HepG2 (cell line): ENCODE measurements at regions not wholly inside any gene's neighbourhood (a gene's known extent, or its start where the extent isn't known, plus 50 kb on each side); places are given as distances from the start of the nearest gene placed in this dataset.
A peak's percentile ranks its signal among the peaks of the same experiment; 100 is the strongest.

Experiments
- CREM ChIP-seq, 2 experiments: sonication (generic) in 1 of 2; formaldehyde crosslinking in 1 of 2; IDR thresholded peaks; 2 replicates each; pipeline versions ENCODE4 v1.4.0 to v1.6.1; 2016 to 2020; ENCODE audit warnings: antibody characterized with exemption in 1 of 2, mild to moderate bottlenecking in 1 of 2, missing genetic modification reagents in 1 of 2
- HNF4G ChIP-seq, 2 experiments: sonication (generic) in 1 of 2; formaldehyde crosslinking in 1 of 2; IDR thresholded peaks; 2 replicates each; pipeline versions ENCODE4 v1.4.0 to v1.6.1; 2011 to 2020; ENCODE audit warnings: borderline replicate concordance in 2 of 2, low read depth in 2 of 2, mild to moderate bottlenecking in 2 of 2, low read length in 1 of 2, missing genetic modification reagents in 1 of 2, moderate library complexity in 1 of 2
- KDM6A ChIP-seq: IDR thresholded peaks from 2 replicates; pipeline ENCODE4 v1.6.1; 2016; ENCODE audit warnings: low read depth
- MED13 ChIP-seq: sonication (generic); formaldehyde crosslinking; IDR thresholded peaks from 2 replicates; pipeline ENCODE4 v1.5.0; 2020; ENCODE audit warnings: missing genetic modification reagents
- MEF2D ChIP-seq: sonication (generic); formaldehyde crosslinking; IDR thresholded peaks from 2 replicates; pipeline ENCODE4 v1.5.1; 2020; ENCODE audit warnings: mild to moderate bottlenecking, missing genetic modification reagents
- MIXL1 ChIP-seq: IDR thresholded peaks from 2 replicates; pipeline ENCODE4 v1.6.1; 2016
- MLLT10 ChIP-seq: sonication (generic); formaldehyde crosslinking; IDR thresholded peaks from 2 replicates; pipeline ENCODE4 v1.4.0; 2020; ENCODE audit warnings: missing genetic modification reagents
- SIX4 ChIP-seq: sonication (generic); formaldehyde crosslinking; IDR thresholded peaks from 2 replicates; pipeline ENCODE4 v1.4.0; 2020; ENCODE audit warnings: missing genetic modification reagents
- TFAP4 ChIP-seq: sonication (generic); IDR thresholded peaks from 2 replicates; pipeline ENCODE4 v1.6.1; 2016; ENCODE audit warnings: low read depth, borderline replicate concordance
- ZHX2 ChIP-seq, 2 experiments: sonication (generic) in 1 of 2; formaldehyde crosslinking in 1 of 2; IDR thresholded peaks; 2 replicates each; pipeline versions ENCODE4 v1.6.1 to v1.9.0; 2014 to 2022; ENCODE audit warnings: antibody characterized with exemption in 1 of 2, borderline replicate concordance in 1 of 2, inconsistent platforms in 1 of 2, low read depth in 1 of 2, missing genetic modification reagents in 1 of 2
- ZNF296 ChIP-seq: sonication (generic); formaldehyde crosslinking; conservative IDR thresholded peaks from 2 replicates; pipeline ENCODE4 v1.5.0; 2020; ENCODE audit warnings: mild to moderate bottlenecking, missing genetic modification reagents
- ZNF414 ChIP-seq: sonication (generic); formaldehyde crosslinking; IDR thresholded peaks from 2 replicates; pipeline ENCODE4 v1.5.0; 2020; ENCODE audit warnings: missing genetic modification reagents
- TF ChIP-seq, protein P1 (sequence below): sonication (generic); formaldehyde crosslinking; IDR thresholded peaks from 2 replicates; pipeline ENCODE4 v1.4.0; 2020; ENCODE audit warnings: mild to moderate bottlenecking, missing genetic modification reagents
- TF ChIP-seq, protein P2 (sequence below): sonication (generic); formaldehyde crosslinking; IDR thresholded peaks from 2 replicates; pipeline ENCODE4 v1.4.0; 2020; ENCODE audit warnings: missing genetic modification reagents
- TF ChIP-seq, protein P3 (sequence below): sonication (generic); formaldehyde crosslinking; IDR thresholded peaks from 2 replicates; pipeline ENCODE4 v1.5.1; 2020; ENCODE audit warnings: mild to moderate bottlenecking, missing genetic modification reagents

DNA sequence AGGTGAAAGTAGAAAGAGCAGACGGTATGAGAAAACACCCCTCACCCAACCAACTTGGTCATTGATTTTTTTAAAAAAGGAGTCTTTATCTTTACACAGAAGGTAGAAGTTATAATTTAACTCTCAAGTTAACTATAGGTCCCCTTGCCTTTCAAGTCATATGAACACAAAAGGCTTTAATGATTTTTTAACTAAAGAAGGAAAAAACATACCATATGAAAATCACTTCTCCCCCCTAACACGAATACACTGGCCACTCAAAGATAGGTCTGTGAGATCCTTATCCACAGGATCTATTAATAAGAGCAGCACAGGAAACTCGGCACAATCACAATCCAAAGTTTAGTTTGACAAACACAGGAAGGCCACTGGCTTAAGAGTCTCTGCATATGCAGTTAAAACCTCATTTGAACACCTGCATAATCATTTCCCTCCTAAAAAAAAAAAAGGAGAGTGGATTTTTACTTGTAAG, 138.0 kb downstream of the ENC1 start (continued):
- TF ChIP-seq ZHX2 (IDR thresholded peaks at IDR 0.05; ENCODE audit: low read depth) (no peak), ZHX2 (CRISPR knock-in tag; IDR thresholded peaks at IDR 0.05; ENCODE audit: borderline replicate concordance) (no peak; the same call in 1 of the 2 replicates), MLLT10 (no peak), MEF2D (CRISPR knock-in tag) (peak; percentile 85), HNF4G (IDR thresholded peaks at IDR 0.05; ENCODE audit: borderline replicate concordance, low read depth, low read length) (peak; percentile 25; the same call in 1 of the 2 replicates), HNF4G (CRISPR knock-in tag; IDR thresholded peaks at IDR 0.05; ENCODE audit: borderline replicate concordance, low read depth) (no peak), MED13 (CRISPR knock-in tag) (peak; percentile 61; the same call in 1 of the 2 replicates), KDM6A (CRISPR knock-in tag) (no peak), ZNF296 (no peak), MIXL1 (CRISPR knock-in tag) (peak; percentile 86), ZNF414 (CRISPR knock-in tag) (0 out of 2 replicates have a peak, but pooled peaks have one; percentile 25), SIX4 (CRISPR knock-in tag) (0 out of 2 replicates have a peak, but pooled peaks have one; percentile 14), CREM (IDR thresholded peaks at IDR 0.05) (peak; percentile 87), CREM (CRISPR knock-in tag; IDR thresholded peaks at IDR 0.05) (no peak), TFAP4 (peak; percentile 41; the same call in 1 of the 2 replicates)
- TF ChIP-seq, protein P1, sequence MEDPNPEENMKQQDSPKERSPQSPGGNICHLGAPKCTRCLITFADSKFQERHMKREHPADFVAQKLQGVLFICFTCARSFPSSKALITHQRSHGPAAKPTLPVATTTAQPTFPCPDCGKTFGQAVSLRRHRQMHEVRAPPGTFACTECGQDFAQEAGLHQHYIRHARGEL (CRISPR knock-in tag) = no peak
- TF ChIP-seq, protein P2, sequence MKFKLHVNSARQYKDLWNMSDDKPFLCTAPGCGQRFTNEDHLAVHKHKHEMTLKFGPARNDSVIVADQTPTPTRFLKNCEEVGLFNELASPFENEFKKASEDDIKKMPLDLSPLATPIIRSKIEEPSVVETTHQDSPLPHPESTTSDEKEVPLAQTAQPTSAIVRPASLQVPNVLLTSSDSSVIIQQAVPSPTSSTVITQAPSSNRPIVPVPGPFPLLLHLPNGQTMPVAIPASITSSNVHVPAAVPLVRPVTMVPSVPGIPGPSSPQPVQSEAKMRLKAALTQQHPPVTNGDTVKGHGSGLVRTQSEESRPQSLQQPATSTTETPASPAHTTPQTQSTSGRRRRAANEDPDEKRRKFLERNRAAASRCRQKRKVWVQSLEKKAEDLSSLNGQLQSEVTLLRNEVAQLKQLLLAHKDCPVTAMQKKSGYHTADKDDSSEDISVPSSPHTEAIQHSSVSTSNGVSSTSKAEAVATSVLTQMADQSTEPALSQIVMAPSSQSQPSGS (CRISPR knock-in tag) = peak; percentile 56; the same call in 1 of the 2 replicates
- TF ChIP-seq, protein P3, sequence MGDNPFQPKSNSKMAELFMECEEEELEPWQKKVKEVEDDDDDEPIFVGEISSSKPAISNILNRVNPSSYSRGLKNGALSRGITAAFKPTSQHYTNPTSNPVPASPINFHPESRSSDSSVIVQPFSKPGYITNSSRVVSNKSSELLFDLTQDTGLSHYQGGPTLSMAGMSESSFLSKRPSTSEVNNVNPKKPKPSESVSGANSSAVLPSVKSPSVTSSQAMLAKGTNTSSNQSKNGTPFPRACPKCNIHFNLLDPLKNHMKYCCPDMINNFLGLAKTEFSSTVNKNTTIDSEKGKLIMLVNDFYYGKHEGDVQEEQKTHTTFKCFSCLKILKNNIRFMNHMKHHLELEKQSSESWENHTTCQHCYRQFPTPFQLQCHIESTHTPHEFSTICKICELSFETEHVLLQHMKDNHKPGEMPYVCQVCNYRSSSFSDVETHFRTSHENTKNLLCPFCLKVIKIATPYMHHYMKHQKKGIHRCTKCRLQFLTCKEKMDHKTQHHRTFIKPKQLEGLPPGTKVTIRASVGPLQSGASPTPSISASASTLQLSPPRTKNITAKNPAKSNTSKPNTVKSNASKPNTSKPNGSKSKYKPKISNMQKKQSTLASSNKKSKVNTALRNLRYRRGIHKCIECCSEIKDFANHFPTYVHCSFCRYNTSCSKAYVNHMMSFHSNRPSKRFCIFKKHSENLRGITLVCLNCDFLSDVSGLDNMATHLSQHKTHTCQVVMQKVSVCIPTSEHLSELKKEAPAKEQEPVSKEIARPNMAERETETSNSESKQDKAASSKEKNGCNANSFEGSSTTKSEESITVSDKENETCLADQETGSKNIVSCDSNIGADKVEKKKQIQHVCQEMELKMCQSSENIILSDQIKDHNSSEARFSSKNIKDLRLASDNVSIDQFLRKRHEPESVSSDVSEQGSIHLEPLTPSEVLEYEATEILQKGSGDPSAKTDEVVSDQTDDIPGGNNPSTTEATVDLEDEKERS = 0 out of 2 replicates have a peak, but pooled peaks have one; percentile 31
